SIG-M5 treated with dmso at 0.1 percent for 504 hours (cell line): ENCODE measurements at regions not wholly inside any gene's neighbourhood (a gene's known extent, or its start where the extent isn't known, plus 50 kb on each side); places are given as distances from the start of the nearest gene placed in this dataset.

Experiments
- DNase-seq: peaks from one replicate; lab custom pipeline; 2025; ENCODE audit not compliant: unreplicated experiment; lab: John Stamatoyannopoulos, UW

DNA sequence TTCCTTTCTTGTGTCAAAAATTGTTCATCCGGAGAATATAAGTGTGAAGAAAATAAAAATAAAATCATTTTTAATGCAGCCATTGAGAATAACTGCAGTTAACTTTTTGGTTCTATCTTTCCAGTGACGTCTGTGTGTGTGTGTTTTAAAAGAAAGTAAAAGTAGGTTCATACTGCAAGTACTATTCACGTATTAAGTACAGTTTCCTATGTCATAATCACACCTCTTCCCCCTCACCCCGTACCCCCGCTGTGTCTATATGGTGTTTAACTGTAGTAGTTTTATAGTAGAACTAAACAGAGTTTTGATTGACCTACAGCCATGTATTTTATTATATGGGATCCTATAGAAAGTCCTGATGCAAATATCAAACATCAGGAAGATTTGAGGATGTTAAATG lies 78.5 kb upstream of the CLCN4 start:
- no peak for DNase-seq

DNA sequence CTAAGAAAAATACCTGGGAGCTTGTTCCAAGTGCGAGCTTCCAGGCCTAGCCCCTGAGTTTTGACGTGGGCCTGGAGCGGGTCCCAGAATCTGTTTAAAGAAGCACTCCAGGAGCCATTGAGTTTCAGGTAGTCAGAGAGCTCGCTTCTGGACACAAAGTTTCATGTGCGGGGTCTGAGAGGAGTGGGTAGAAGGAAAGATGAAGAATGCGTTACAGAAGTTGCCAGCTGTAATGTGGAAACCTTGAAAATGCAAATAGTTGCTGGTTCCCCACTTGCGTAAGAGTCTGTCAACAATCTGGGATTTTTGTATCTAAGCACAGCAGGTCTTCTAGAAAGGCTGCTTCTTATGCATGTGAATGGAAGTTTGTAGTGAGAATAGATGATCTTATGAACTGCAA lies 77.5 kb upstream of the CLCN4 start:
- no peak for DNase-seq

DNA sequence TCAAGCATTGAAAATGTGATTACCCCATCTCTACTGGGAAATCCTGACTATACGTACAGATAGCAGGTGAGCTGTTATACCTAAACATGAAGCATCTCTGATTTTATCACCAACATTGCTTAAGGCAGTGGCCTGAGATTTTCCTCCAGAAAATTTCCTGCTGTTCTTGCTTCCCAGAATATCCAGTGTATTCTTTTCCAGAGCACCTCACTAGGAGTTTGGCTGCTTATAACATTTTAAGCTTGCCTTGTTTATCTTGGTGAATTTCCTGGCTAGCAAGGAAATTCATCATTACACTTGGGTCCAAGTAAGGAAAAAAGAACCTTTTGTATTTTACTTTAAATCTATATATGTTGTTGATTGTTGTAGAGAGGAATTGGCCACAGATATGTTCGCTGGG lies 73.0 kb upstream of the CLCN4 start:
- no peak for DNase-seq

DNA sequence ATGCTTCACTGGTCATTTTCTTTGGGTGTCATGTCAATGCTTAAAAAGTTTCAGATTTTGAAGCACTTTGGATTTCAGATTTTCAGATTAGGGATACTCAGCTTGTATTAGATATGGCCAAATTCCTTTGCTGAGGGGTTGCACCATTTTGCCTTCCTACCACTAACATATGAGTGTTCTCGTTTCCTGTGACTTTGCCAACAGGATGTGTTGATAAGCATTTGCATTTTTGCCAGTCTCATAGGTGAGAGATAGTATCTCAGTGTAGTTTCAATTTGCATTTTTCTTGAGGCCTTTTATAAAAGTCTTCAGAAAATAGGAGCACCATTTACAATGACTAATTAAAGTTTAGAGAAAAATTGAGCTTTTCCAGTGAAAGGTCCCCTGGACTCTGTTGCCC lies 71.6 kb upstream of the CLCN4 start:
- DNase-seq, result no peak

DNA sequence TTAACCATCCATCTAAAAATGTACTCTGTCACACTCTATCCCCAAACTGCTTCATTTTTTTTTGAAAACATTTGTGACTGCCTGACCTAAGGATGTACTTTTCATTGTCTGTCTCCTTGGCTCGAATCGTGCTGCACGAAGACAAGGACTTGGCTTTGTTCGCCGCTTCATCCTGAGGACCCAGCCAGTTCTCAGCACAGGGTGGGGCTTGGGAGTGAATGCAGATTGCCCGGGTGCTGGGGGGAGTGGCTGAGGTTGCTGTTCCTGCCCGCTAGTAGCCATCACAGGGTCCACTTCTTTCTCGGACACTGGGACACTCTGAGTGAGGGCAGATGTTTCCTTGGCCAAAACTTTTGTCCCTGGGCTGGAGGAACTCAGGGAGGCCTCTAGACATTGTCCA lies 70.1 kb upstream of the CLCN4 start:
- DNase-seq, result no peak

DNA sequence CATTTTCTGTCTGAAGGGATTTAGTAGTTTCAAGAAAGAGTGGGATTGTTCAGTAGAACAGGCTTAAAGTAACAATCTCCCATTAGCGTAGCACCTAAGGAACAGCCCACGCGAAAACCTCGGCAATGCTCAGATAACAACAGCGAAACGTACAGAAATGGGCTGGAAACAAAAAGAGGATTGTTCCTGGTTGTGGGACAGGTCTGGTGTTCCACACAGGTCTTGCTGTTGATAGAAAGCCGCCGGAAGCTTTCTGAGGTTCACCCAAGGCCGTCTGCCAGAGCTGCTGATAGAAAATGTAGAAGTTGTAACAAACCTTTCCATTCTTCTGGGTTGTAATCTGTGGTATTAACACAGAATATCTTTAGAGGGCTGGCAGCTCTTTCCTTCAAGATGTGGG lies 69.4 kb upstream of the CLCN4 start:
- DNase-seq, result no peak

DNA sequence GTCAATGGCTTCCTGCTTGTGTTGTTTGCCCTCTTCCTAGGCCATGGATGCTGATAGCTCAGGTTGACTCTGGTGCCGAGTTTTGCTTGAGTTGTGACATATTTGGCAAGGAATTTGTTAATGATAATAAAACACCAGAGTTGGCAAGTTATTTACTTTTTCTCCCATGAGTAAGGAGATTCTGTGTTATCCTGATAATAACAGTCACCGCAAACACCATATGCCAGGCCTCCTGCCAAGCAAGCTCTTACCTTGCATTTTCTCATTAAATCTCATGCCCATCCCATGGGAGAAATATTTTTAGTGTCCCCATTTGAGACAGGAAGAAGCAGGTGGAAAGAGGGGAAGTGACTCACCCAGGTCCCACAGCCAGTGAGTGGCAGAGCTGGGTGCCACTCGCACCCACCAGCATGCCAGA lies 67.4 kb upstream of the CLCN4 start:
- no peak for DNase-seq

DNA sequence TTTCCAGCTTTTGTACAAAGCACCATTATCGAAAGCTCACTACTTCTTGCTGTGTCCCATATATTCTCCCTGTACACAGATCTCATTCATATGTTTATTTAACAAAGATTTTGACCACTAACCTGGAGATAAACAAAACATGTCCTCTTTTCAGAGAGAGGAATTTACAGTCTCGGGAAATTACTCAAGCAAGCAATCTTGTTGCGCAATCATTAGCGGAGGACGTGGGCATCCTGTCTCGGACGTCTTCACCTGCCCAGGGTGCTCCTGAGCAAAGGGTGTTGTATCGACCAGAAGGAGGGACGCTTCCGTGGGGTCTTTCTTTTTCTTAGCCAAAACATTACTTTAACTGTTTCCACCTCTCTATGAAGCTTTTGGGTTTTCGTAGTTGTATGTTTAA lies 66.5 kb upstream of the CLCN4 start:
- DNase-seq, result no peak

DNA sequence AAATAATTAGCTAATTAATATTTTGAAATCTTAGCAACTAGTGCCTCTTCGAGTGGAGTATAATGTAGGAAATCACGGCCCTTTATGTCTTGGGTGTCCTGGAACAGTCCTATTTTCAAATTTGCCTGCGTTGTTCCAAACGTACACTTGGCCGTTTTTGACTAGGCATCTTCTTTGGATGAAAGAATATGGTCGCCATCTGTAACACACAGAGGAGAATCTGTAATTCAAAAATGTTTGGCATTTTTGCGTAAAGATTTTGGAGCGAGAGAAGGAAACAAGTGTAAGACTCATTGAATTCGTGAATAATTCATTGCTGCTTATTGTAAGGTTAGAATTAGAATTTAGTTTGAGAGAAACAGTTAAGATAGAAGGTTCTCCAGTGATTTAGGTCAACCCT lies 61.5 kb upstream of the CLCN4 start:
- no peak for DNase-seq

DNA sequence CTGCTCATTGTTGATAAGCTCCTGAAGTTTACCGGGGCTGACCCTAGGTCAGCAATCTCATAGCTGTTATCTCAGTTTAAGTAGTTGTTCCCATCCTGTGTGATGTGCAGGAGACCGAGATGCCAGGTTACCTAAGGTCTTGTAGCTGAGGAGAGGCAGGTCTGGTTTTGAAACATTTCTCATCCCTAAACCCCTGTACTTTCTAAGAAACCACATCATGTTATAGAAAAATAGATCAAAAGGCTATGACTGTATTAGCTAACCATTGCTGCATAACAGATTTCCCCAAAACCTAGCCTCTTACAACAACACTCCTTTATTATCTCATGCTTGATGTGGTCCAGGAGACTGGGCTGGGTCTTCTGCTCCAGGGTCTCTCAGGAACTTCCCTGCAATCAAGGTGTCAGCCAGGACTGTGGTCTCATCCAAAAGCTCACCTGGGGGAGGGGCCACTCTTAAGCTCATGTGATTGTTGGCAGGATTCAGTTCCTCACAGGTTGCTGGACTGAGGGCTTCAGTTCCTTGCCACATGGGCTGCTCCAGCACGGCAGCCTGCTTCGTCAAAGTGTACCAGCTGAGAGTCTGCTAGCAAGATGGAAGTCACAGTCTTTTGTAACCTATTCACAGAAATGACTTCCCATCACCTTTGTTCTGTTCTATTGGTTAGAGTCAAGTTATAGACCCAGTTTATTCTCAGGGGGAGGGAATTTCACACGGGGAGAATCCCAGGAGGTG lies 60.9 kb upstream of the CLCN4 start:
- no peak for DNase-seq

DNA sequence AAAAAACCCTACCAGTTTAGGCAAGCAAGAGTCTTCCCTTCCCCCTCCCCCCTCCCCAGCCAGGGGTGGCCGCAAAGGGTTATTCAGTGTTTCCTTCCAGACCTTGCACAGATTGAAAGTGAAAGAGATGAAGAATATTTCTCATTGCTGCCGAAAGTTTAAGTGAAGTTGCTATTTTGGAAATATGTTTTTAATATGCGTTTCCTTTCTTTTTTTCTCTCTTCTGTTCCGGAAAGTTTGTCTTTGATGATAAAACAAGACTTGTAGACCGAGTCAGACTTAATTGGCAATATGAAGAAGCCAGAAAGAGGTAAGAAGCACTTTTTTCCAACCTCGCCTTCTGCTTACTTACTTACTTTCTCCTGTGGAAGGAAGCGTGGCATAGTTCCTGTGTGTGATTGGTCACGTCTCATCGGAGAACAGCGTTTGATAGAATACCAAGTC lies 58.5 kb upstream of the CLCN4 start:
- no peak for DNase-seq

DNA sequence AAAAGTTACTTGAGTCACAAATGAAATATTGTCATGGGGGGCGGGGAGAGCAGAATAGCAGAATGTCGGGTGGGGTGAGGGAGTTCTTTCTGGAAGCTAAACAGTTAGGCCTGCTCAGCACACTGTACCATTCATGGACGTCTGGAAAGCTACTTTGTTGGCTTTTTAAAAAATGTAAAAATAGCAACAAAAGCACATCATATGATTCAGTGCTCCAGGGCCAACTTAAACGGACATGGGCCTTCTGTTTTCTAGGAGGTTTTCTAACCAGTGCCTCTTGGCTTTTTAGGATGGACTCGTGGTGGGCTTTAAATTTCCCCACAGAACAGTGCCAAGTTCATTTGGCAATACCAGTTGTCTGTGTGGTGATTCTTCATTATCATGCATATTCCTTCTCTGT lies 57.4 kb upstream of the CLCN4 start:
- no peak for DNase-seq

DNA sequence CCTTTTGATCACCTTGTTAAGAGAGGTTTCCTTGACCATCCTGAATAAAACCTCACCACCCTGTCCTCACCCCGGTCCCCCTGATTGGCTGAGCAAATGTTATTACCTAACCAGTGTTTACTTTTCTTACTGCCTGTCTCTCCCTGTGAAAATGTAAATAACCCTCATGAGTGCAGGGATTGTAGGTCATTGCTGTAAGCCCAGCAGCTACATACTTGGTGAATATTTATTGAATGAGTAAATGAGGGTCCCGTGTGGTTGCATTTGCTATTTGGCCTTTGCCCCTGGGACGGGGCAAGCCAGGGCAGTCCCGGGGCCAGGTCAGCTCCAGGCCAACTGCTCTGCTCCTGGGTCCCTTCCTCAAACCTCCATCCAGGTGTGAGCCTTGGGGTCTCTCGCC lies 55.5 kb upstream of the CLCN4 start:
- peak; percentile 23 for DNase-seq

DNA sequence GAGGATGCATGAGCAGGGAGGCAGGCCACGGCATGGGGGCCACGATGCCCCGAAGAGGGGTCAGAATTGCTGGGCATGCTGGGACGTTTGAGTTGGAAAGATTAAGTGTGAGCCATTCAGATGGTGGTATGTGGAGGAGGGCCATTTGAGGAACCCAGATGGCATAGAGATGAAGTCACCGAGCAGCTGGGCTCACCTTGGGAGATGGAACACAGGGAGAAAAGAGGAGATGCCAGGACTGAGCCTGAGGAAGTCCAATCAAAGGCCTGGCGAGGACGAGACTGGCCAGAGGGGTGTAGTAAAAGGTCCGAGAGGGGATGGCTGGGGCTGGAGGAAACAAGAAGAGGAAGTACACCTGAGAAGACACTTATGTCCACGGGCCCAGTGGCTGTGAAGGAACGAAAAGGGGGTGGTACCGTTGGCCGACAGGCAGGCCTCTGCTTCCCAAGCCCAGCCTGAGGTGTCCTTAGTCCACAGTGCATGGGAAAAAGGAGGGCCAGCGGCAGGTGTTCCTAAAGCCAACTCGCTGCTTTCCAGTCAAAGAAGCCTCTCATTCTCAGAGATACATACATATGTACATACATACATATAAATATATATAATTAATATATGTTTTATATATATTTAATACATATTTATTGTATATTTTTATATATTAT lies 54.6 kb upstream of the CLCN4 start:
- DNase-seq, result no peak

DNA sequence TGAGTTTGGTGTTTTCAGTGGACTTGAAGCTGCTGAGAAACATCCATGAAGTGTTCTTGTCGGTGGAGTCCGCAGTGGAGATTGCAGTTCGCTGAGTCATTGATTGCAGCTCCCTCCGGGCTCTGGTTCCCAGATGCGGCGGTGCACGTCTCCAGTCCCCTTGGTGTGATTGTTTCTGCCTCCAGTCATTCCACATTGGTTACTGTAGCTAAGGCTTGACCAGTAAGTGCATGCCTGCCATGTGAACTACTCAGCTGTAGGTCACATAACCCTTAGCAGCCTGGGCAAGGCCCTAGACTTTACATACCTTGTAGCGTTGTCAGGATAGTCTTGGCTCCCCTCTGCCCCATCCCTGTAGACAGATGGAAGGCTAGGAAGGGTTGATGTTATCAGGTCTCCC lies 53.8 kb upstream of the CLCN4 start:
- DNase-seq, result no peak

DNA sequence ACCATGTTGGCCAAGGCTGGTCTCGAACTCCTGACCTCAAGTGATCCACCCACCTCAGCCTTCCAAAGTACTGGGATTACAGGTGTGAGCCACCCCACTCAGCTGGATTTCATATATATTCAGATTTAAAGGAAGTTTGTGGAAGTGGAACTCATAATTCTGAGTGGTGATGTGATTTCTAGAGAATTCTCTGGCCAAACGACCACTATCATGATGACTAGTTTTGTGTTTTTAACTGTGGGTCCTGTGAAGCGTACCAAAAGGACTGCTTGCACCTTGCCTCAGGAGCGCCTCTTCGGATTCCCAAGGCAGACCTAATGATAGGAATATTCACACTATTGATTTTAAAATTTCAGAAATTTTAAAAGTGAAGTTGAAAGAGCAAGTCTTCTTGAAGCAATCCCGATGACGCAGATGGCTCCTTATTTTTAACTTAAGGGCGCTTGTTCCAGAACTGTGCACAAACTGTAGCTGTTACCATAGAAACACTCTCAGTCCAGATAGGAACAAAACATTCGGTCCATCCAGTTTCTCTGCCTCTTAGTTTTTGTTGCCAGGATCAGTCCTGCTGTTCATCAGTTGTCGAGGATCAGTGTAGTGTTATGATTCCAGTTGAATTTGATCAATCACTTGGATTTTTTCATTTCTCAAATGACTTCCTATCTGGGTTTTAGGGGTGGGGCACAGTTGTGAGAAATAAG lies 51.7 kb upstream of the CLCN4 start:
- no peak for DNase-seq

DNA sequence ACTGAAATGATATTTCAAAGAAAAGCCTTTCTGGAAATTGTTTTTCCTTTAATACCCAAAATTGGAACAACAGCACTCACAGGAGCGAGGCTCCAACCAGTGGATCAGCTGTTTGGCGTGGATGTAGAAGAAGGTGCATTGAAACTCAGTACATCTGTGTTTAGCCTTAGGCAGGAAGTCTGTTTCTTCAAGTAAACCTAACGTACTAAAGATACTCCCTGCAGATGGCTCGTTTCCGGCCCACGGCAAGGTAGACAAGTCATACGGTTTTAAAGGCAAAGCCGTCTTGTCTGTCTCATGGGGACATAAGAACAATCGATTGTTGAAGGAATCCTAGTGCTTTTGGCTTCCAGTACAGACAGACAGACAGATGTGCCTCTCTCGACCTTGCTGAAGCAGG lies 50.0 kb upstream of the CLCN4 start:
- DNase-seq, result no peak
